ENCODE measurements at regions not wholly inside any gene's neighbourhood (a gene's known extent, or its start where the extent isn't known, plus 50 kb on each side); places are given as distances from the start of the nearest gene placed in this dataset.

- no peak for TF ChIP-seq CTCF (conservative IDR thresholded peaks at IDR 0.05; ENCODE audit: low read depth, low read length)
- no peak for TF ChIP-seq EZH2 (IDR thresholded peaks at IDR 0.05; ENCODE audit: low read length, unreplicated experiment)
- TF ChIP-seq EZH2phosphoT487 (IDR thresholded peaks at IDR 0.05; ENCODE audit: borderline replicate concordance, low read length): no peak
- intact Hi-C loops (cut with micrococcal nuclease): no loop called here
- ChIA-PET POLR2A (ENCODE audit: unreplicated experiment) (no interaction called here), CTCF (no interaction called here)
- no peak overlapping the region for H3K27ac ChIP-seq (ENCODE audit: low read length)
- no peaks in the 10 kb centered on the region for H3F3A ChIP-seq (ENCODE audit: low read length, unreplicated experiment)
- no peak overlapping the region for H2AFZ ChIP-seq (ENCODE audit: low read length)
- DNase-seq (no peak), ATAC-seq (no peak)
- H3K27me3 ChIP-seq (ENCODE audit: low read length): no peaks in the 10 kb centered on the region
- no TSS peak for BruUV-seq (replicated peaks)
- no peaks in the 10 kb centered on the region for H4K20me1 ChIP-seq (ENCODE audit: low read length)
- no peaks in the 10 kb centered on the region for H3K9me3 ChIP-seq (ENCODE audit: low read length)
- no peaks in the 10 kb centered on the region for H3K79me2 ChIP-seq (ENCODE audit: low read length)
- no peaks in the 10 kb centered on the region for H3K4me1 ChIP-seq (ENCODE audit: insufficient read depth, low read length)
- no peaks in the 10 kb centered on the region for H3K9me2 ChIP-seq (replicated peaks; ENCODE audit: low read length)
- H3K4me3 ChIP-seq (ENCODE audit: low read length): no peak overlapping the region
- no peak overlapping the region for H3K4me2 ChIP-seq (ENCODE audit: low read length)
- H3K9ac ChIP-seq (ENCODE audit: low read length): no peak overlapping the region
- H3K36me3 ChIP-seq (ENCODE audit: low read depth, low read length): no peaks in the 10 kb centered on the region
These were observed 75.5 kb upstream of the GATA6 start for GRCh38 chr18:22093731-22094357.

GRCh38 chr18:22094358-22094734, 75.0 kb upstream of the GATA6 start:
- Histone ChIP-seq H3K27ac (ENCODE audit: low read length) (no peak overlapping the region), H4K20me1 (ENCODE audit: low read length) (no peaks in the 10 kb centered on the region), H3K4me3 (ENCODE audit: low read length) (no peak overlapping the region), H3K9ac (ENCODE audit: low read length) (no peak overlapping the region), H2AFZ (ENCODE audit: low read length) (no peak overlapping the region), H3K4me2 (ENCODE audit: low read length) (no peak overlapping the region), H3F3A (ENCODE audit: low read length, unreplicated experiment) (no peaks in the 10 kb centered on the region), H3K4me1 (ENCODE audit: insufficient read depth, low read length) (no peaks in the 10 kb centered on the region), H3K9me3 (ENCODE audit: low read length) (no peaks in the 10 kb centered on the region), H3K79me2 (ENCODE audit: low read length) (no peaks in the 10 kb centered on the region), H3K36me3 (ENCODE audit: low read depth, low read length) (no peaks in the 10 kb centered on the region), H3K27me3 (ENCODE audit: low read length) (no peaks in the 10 kb centered on the region), H3K9me2 (replicated peaks; ENCODE audit: low read length) (no peaks in the 10 kb centered on the region)
- TF ChIP-seq CTCF (conservative IDR thresholded peaks at IDR 0.05; ENCODE audit: low read depth, low read length) (no peak), EZH2phosphoT487 (IDR thresholded peaks at IDR 0.05; ENCODE audit: borderline replicate concordance, low read length) (no peak), EZH2 (IDR thresholded peaks at IDR 0.05; ENCODE audit: low read length, unreplicated experiment) (no peak)
- intact Hi-C loops (cut with micrococcal nuclease): no loop called here
- CTCF ChIA-PET: no interaction called here
- ATAC-seq (no peak), DNase-seq (no peak)
- BruUV-seq (replicated peaks): no TSS peak
- POLR2A ChIA-PET (ENCODE audit: unreplicated experiment): no interaction called here

DNA sequence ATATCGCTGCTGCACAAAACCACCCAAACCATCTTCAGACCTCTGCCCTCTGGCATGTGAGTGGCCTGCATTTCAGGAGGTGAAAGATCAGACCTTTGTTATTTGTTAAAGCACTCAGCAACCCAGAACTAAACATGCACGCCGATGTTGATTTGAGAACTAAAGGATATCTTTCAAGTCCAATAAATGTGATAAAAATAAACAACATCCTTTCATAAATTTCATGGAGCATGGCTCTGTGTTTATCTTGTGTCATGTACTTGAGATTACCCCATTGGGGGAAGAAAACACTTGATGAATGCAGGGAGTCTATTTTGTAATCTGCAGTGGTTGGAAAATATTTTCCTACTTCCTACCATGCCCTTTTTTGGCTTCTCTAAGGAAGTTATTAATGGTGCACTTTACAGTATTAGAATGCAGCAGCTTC, 70.8 kb upstream of the GATA6 start:
- Histone ChIP-seq H3K36me3 (ENCODE audit: low read depth, low read length) (no peaks in the 10 kb centered on the region), H3K4me2 (ENCODE audit: low read length) (no peak overlapping the region), H3K4me3 (ENCODE audit: low read length) (no peak overlapping the region), H3K9me3 (ENCODE audit: low read length) (no peaks in the 10 kb centered on the region), H3K9ac (ENCODE audit: low read length) (no peak overlapping the region), H3K9me2 (replicated peaks; ENCODE audit: low read length) (no peaks in the 10 kb centered on the region), H3K4me1 (ENCODE audit: insufficient read depth, low read length) (no peaks in the 10 kb centered on the region), H3K27me3 (ENCODE audit: low read length) (no peaks in the 10 kb centered on the region), H3K79me2 (ENCODE audit: low read length) (no peaks in the 10 kb centered on the region), H3K27ac (ENCODE audit: low read length) (no peak overlapping the region), H2AFZ (ENCODE audit: low read length) (no peak overlapping the region), H3F3A (ENCODE audit: low read length, unreplicated experiment) (no peaks in the 10 kb centered on the region), H4K20me1 (ENCODE audit: low read length) (no peaks in the 10 kb centered on the region)
- no peak for TF ChIP-seq CTCF (conservative IDR thresholded peaks at IDR 0.05; ENCODE audit: low read depth, low read length)
- no peak for TF ChIP-seq EZH2phosphoT487 (IDR thresholded peaks at IDR 0.05; ENCODE audit: borderline replicate concordance, low read length)
- no peak for TF ChIP-seq EZH2 (IDR thresholded peaks at IDR 0.05; ENCODE audit: low read length, unreplicated experiment)
- DNase-seq (no peak), ATAC-seq (peak; percentile 43)
- BruUV-seq (replicated peaks): no TSS peak
- ChIA-PET POLR2A (ENCODE audit: unreplicated experiment) (no interaction called here), CTCF (no interaction called here)
- intact Hi-C loops (cut with micrococcal nuclease): no loop called here
